Adrenal gland (tissue), 9 donors: ENCODE measurements at regions not wholly inside any gene's neighbourhood (a gene's known extent, or its start where the extent isn't known, plus 50 kb on each side); places are given as distances from the start of the nearest gene placed in this dataset.

Experiments used
- DNase-seq, 7 donors: peaks; one replicate each; pipeline ENCODE4 v3.0.0-alpha.2; 2019 to 2020
- H3K27ac ChIP-seq, 5 donors: fragments of 200-600 bp; sonication (generic) in 4 of 5; 1 replicate in 3 of 5; 2 replicates in 2 of 5; pipeline versions ENCODE4 v1.5.1 to v1.8.0; 2016 to 2020; ENCODE audit warnings: mild to moderate bottlenecking in 1 of 5
- H3K27me3 ChIP-seq: fragments of 200-600 bp; 2 replicates; pipeline ENCODE4 v1.8.0; 2021
- H3K36me3 ChIP-seq, 2 donors: fragments of 200-600 bp; replicated peaks in 1 of 2; 1 replicate in 1 of 2; 2 replicates in 1 of 2; pipeline versions ENCODE4 v1.5.1 to v1.8.0; 2018 to 2022
- H3K4me1 ChIP-seq, 2 donors: fragments of 200-600 bp; replicated peaks in 1 of 2; 1 replicate in 1 of 2; 2 replicates in 1 of 2; pipeline versions ENCODE4 v1.5.1 to v1.8.0; 2018 to 2021
- H3K4me3 ChIP-seq, 4 donors: fragments of 200-600 bp; sonication (generic) in 3 of 4; one replicate each; pipeline ENCODE4 v1.5.1; 2016 to 2018
- H3K9me3 ChIP-seq, 3 donors: fragments of 200-600 bp; sonication (generic) in 1 of 3; replicated peaks in 1 of 3; 1 replicate in 2 of 3; 2 replicates in 1 of 3; pipeline versions ENCODE4 v1.5.1 to v1.8.0; 2016 to 2021
- POLR2A ChIP-seq, 2 donors: fragments of 450-650 bp; IDR thresholded peaks; one replicate each; pipeline ENCODE4 v1.6.1; 2017; ENCODE audit warnings: antibody characterized with exemption in 2 of 2, mild to moderate bottlenecking in 2 of 2, moderate library complexity in 1 of 2
- WGBS, 4 donors: extraction: QIAGEN DNeasy Blood & Tissue Kit in 2 of 4; methylation state at CpG; one replicate each; pipeline versions ENCODE4 v1.1.5 to v1.1.7; 2013 to 2017; 5-methylcytosine and 5-hydroxymethylcytosine counted together
- intact Hi-C, 2 donors: fragments of 100-400 bp; cut with DNase I; formaldehyde crosslinking; loops; one replicate each; pipeline versions ENCODE4 v1.14.1 to v1.15.0; 2022 to 2023
- TF ChIP-seq, protein P1 (sequence below), 6 experiments: fragments of 450-650 bp in 4 of 6; fragments of 200-600 bp in 2 of 6; sonication (generic) in 1 of 6; IDR thresholded peaks; 1 replicate in 5 of 6; 2 replicates in 1 of 6; pipeline versions ENCODE4 v1.5.1 to v1.8.0; 2016 to 2021; ENCODE audit warnings: antibody characterized with exemption in 6 of 6, mild to moderate bottlenecking in 2 of 6, moderate library complexity in 1 of 6
- donor health status: healthy with polysubstance abuse.
- donor health status: Bipolar disorder and iron deficiency.
- donor health status: DM: yes; HTN: yes; CAD: no.
- donor health status: DM: no; HTN: no; CAD: no.
- donor health status: DM: no; HTN: no; CAD: no.

DNA sequence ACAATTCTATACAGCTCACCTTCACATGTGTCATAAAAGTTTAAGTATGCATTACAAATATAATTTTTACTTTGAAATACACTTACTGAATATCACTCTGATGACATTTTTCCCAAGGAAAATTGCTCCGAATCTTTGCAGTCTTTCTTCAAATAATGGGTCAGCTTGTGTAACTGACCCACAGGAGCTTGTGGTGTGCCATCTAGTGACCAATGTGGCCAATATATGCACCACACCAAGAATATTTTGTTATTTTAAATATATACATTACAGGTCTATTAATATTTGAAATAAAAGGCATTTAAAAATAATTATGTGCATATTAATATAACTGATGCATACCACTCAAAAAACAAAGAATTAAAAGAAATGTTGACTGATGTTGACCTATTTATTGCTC, 271.4 kb downstream of the TBX15 start:
- Histone ChIP-seq H3K27me3 (no peaks in the 10 kb centered on the region), H3K4me3 (no peak overlapping the region), H3K36me3 (no peaks in the 10 kb centered on the region), H3K9me3 (no peaks in the 10 kb centered on the region), H3K4me1 (no peaks in the 10 kb centered on the region), H3K27ac (no peak overlapping the region)
- TF ChIP-seq, protein P1, sequence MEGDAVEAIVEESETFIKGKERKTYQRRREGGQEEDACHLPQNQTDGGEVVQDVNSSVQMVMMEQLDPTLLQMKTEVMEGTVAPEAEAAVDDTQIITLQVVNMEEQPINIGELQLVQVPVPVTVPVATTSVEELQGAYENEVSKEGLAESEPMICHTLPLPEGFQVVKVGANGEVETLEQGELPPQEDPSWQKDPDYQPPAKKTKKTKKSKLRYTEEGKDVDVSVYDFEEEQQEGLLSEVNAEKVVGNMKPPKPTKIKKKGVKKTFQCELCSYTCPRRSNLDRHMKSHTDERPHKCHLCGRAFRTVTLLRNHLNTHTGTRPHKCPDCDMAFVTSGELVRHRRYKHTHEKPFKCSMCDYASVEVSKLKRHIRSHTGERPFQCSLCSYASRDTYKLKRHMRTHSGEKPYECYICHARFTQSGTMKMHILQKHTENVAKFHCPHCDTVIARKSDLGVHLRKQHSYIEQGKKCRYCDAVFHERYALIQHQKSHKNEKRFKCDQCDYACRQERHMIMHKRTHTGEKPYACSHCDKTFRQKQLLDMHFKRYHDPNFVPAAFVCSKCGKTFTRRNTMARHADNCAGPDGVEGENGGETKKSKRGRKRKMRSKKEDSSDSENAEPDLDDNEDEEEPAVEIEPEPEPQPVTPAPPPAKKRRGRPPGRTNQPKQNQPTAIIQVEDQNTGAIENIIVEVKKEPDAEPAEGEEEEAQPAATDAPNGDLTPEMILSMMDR (IDR thresholded peaks at IDR 0.05): no peak
- no peak for TF ChIP-seq POLR2A (IDR thresholded peaks at IDR 0.05)
- WGBS, 4 donors: 55 to 65% (median 62%) methylated on average over 1 of the region's 1 CpG
- intact Hi-C loops: no loop called here
- no peak for DNase-seq

DNA sequence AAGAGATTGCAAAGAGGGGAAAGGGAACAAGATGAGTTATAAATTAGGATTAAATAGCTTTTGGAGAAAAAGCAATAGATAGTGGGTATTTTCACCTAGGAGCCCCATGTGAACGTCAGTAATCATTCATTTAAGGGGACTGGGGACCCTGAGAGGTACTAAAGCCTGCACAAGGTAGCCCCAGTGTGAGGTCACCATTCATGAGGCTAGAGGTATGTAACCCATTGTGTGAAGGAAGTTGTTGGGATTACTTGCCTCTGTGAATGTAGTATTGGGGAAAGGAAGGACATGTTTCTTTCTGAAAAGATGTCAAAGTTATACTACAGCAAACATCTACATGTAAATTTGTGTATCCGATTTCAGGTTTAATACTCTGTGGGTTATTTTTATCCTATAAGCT, 276.8 kb downstream of the TBX15 start:
- Histone ChIP-seq H3K4me3 (no peak overlapping the region), H3K27me3 (no peaks in the 10 kb centered on the region), H3K9me3 (no peaks in the 10 kb centered on the region), H3K4me1 (no peaks in the 10 kb centered on the region), H3K36me3 (no peaks in the 10 kb centered on the region), H3K27ac (no peak overlapping the region)
- no peak for DNase-seq
- TF ChIP-seq POLR2A (IDR thresholded peaks at IDR 0.05): no peak
- TF ChIP-seq, protein P1 (IDR thresholded peaks at IDR 0.05): no peak
- 35 to 51% (median 48%) methylated on average over 2 of the region's 2 CpGs for WGBS, 4 donors
- intact Hi-C loops: no loop called here

DNA sequence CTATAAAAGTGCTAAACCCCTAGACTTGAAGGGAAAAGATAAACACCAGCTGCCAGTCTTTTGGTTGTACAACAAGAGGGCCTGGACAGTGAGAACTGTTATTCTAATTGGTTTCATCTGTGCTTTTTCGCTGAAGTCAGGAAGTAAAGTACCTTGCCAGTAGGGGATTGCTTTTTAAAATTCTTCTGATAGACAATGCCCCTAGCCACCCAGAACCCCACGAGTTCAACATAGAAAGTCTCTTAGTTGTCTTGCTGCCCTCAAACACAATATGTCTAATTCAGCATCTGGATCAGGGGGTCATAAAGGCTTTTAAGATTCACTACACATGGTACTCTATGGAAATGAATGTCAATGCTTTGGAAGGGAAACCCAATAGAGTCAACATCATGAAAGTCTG, 289.2 kb downstream of the TBX15 start:
- no peaks in the 10 kb centered on the region for H3K36me3 ChIP-seq
- WGBS, 4 donors: 49 to 70% (median 58%) methylated on average over 2 of the region's 2 CpGs
- no peak overlapping the region for H3K27ac ChIP-seq
- DNase-seq: no peak
- H3K9me3 ChIP-seq: no peaks in the 10 kb centered on the region
- H3K27me3 ChIP-seq: no peaks in the 10 kb centered on the region
- intact Hi-C loops: no loop called here
- no peaks in the 10 kb centered on the region for H3K4me1 ChIP-seq
- TF ChIP-seq, protein P1 (IDR thresholded peaks at IDR 0.05): no peak
- no peak for TF ChIP-seq POLR2A (IDR thresholded peaks at IDR 0.05)
- H3K4me3 ChIP-seq: no peak overlapping the region

DNA sequence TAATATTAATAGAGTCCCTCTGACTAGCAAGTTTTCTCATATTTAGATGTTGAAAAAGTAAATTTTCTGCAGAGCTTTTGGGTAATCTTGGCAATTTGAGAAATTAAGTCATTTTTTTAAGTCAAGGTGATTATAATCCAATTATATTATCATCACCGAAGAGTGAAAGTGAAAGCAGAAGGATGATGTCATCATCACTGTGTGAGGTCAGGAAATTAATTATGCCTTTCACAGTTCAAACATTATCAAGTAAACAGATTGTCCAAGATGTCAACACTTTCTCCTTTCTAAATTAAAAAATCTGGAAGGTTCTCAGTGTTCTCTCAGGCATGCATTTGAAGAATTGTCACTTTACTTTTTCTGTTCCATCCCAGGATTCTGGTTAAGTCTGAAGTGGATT, 296.0 kb downstream of the TBX15 start:
- intact Hi-C loops: no loop called here
- WGBS, 4 donors: 72 to 84% (median 80%) methylated on average over 1 of the region's 1 CpG
- no peaks in the 10 kb centered on the region for H3K27me3 ChIP-seq
- H3K9me3 ChIP-seq: no peaks in the 10 kb centered on the region
- DNase-seq: no peak
- no peak for TF ChIP-seq POLR2A (IDR thresholded peaks at IDR 0.05)
- TF ChIP-seq, protein P1 (IDR thresholded peaks at IDR 0.05): no peak
- no peaks in the 10 kb centered on the region for H3K4me1 ChIP-seq
- no peaks in the 10 kb centered on the region for H3K36me3 ChIP-seq
- H3K27ac ChIP-seq: no peak overlapping the region
- H3K4me3 ChIP-seq: no peak overlapping the region
